HG03045 (cell line): ENCODE measurements at regions not wholly inside any gene's neighbourhood (a gene's known extent, or its start where the extent isn't known, plus 50 kb on each side); places are given as distances from the start of the nearest gene placed in this dataset.
"Not testable (repeated sequence)": the region's sequence is repeated elsewhere in the genome, so short reads cannot be mapped to it uniquely, and the experiment has no call there.

ENCODE experiments used
- ATAC-seq: cut with Tn5 transposase; IDR thresholded peaks from one replicate; pipeline ENCODE4 v1.9.1; 2021; ENCODE audit warnings: mild to moderate bottlenecking, moderate library complexity; ENCODE audit not compliant: unreplicated experiment

DNA sequence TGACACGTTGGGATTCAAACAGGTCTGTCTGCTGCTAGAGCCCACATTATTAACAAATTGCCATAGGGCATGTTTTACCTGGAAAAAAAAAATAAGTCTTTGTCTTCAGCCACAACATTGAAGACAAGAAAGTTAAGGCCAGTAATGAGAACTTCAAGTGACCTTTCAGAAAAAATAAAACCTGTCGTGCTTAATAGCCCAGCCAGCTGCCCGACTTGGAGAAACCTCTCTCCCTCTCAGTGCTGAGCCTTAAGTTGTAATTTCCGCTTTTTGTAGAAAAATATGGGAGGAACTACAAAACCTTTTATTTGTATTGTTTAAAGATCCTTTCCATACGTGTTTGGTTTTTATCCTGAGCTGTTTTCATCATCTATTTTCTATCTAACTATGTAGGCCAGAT lies 454.3 kb upstream of the SLITRK6 start:
- not testable (repeated sequence) for ATAC-seq

DNA sequence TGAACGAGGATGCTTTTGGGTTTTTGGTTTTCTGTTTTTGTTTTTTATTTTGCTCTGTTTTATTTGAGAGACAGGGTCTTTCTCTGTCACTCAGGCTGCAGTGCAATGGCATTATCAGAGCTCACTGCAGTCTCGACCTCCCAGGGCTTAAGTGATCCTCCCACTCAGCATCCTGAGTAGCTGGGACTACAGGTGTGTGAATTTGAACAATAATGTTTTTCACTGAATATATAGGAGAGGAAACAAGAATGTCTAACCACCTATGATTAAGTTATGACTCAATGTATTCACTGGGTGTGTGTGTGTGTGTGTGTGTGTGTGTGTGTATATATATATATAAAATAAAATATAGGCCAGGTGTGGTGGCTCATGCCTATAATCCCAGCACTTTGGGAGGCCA lies 456.6 kb upstream of the SLITRK6 start:
- not testable (repeated sequence) for ATAC-seq

- no peak for ATAC-seq
Observed at GRCh38 chr13:86269511-86269910, 470.3 kb upstream of the SLITRK6 start.

- no peak for ATAC-seq
Observed at GRCh38 chr13:86282442-86282841, 483.2 kb upstream of the SLITRK6 start.

DNA sequence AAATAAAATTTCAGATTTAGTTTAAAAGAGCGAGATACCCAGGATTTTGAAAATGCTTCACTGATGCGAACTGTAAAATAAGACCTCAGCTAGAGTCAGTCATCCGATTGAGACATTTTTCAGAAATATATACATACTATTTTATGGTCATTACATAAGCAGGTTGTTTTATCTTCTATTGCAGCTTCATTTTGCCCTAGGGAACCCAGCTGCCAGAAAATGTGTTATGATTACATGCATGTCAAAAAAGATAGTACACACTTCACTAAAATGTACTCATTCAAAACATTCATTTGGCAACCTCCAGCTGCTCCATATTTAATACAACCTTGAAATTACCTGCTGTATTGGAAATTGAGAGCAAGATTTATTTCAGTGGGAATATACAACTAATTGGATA lies 483.8 kb upstream of the SLITRK6 start:
- ATAC-seq: no peak

GRCh38 chr13:86298725-86299124 lies 499.5 kb upstream of the SLITRK6 start:
- ATAC-seq: no peak

- ATAC-seq: no peak
Observed at GRCh38 chr13:86299128-86299527, 499.9 kb upstream of the SLITRK6 start.

GRCh38 chr13:86309881-86310280 lies 510.7 kb upstream of the SLITRK6 start:
- ATAC-seq: no peak

- no peak for ATAC-seq
Observed at GRCh38 chr13:86313421-86313820, 514.2 kb upstream of the SLITRK6 start.

GRCh38 chr13:86318450-86318849 lies 519.2 kb upstream of the SLITRK6 start:
- no peak for ATAC-seq

GRCh38 chr13:86324191-86324590 lies 525.0 kb upstream of the SLITRK6 start:
- ATAC-seq: no peak

- ATAC-seq: no peak
Observed at GRCh38 chr13:86355301-86355700, 556.1 kb upstream of the SLITRK6 start.

DNA sequence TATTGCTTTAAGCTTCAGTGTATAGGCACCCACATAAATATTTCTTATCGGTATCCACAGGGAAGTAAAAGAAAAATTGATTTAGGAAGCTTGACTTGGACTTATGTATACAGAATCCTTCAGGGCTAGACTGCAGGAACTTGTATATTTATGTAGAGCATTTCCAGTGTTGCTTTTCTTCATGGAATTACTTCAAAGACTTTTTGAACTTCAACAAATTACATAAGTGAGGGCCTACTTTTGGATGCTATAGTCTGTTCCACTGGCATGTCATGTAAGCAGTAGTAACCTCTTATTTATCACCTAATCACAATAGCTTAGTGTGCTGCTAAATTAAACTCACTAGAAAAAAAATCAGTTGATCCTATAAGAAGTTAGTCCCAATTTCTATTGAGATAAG lies 557.9 kb upstream of the SLITRK6 start:
- no peak for ATAC-seq

DNA sequence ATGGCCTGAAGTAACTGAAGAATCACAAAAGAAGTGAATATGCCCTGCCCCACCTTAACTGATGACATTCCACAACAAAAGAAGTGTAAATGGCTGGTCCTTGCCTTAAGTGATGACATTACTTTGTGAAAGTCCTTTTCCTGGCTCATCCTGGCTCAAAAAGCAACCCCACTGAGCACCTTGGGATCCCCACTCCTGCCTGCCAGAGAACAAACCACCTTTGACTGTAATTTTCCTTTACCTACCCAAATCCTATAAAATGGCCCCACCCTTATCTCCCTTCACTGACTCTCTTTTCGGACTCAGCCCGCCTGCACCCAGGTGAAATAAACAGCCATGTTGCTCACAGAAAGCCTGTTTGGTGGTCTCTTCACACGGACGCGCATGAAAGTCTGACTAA lies 564.5 kb upstream of the SLITRK6 start:
- ATAC-seq: not testable (repeated sequence)

DNA sequence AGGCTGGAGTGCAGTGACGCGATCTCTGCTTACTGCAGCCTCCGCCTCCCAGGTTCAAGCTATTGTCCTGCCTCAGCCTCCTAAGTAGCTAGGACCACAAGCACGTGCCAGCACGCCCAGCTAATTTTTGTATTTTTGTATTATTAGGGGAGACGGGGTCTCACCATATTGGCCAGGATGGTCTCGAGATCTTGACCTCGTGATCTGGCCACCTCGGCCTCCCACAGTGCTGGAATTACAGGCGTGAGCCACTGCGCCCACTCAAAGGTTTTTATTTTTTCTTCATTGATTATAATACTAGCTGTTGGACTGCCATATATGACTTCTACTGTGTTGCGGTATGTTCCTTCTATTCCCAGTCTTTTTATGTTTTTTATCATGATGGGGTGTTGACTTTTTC lies 569.7 kb upstream of the SLITRK6 start:
- ATAC-seq: no peak

- no peak for ATAC-seq
Observed at GRCh38 chr13:86377451-86377850, 578.2 kb upstream of the SLITRK6 start.

GRCh38 chr13:86378628-86379027 lies 579.4 kb upstream of the SLITRK6 start:
- no peak for ATAC-seq

DNA sequence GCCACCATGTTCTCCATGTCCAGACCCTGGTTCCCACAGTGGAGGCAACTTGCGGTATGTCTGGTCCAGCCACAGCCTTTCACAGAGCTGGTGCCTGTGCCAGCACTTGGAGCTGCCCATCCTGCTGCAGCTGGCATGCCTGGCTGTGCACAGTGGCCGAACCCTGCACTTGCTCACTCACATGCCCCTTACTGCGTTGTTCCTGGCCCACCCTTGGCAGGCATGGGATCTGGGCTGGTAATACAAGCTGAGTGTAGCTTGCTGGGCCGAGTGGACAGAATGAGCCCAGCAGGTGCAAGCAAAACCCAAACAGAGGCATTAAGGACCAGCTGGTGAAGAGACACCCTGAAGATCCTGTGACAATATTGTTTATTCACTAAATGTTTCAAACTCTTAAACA lies 583.9 kb upstream of the SLITRK6 start:
- no peak for ATAC-seq

DNA sequence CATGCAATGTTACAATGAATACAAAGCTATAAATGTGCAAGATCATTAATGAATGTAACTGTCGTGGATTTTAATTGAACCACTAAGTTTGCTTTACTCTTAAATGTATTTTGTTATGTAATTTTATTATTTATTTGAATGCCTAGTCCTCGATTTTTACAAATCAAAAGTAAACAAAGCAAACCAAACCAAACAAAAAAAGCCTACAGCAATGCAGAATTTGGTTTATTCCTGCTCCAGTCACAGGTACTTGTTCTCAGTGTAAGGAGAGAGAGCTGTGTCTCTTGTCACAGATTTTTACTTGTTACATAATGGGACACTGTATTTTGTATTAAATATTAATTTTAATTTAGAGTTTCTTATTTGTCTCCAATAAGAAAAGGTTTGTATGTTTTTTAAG lies 584.3 kb upstream of the SLITRK6 start:
- ATAC-seq: no peak

GRCh38 chr13:86397635-86398034 lies 598.4 kb upstream of the SLITRK6 start:
- no peak for ATAC-seq

DNA sequence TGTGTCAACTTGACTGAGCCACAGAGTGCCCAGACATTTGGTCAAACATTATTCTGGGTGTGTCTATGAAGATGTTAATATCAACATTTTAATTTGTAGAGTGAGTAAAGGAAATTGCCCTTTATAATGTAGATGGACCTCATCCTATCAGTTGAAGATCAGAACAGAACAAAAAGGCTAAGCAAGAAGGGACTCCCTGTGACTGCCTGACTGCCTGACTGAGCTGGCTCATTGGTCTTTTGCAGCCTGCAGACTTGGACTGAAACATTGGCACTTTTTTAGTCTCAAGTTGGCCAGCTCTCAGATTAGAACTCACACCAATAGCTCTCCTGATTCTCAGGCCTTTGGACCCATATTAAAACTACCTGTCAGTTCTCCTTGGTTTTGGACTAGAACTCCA lies 600.4 kb upstream of the SLITRK6 start:
- ATAC-seq: no peak

- no peak for ATAC-seq
Observed at GRCh38 chr13:86402500-86402899, 603.3 kb upstream of the SLITRK6 start.

DNA sequence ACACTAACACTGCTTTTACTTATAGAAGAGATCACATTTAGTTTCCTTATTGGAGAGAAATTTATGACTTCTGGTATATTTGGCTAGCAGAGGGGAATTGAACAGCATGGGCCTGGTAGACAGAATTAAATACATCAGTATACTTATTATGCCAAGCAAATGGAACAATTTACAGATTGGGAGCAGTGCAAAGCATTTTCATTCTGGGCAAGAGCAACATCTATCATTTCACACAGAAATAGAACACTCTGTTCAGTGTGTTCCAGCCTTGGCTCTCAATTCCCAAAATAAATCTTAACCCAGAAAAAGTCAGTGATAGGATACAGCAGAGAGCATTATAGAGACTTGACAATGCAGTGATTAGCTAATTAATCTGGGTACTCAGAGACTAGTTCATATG lies 604.0 kb upstream of the SLITRK6 start:
- ATAC-seq: no peak
